Astrocyte of the cerebellum (primary cell): ENCODE measurements at regions not wholly inside any gene's neighbourhood (a gene's known extent, or its start where the extent isn't known, plus 50 kb on each side); places are given as distances from the start of the nearest gene placed in this dataset.

Source experiments
- DNase-seq: peaks from one replicate; pipeline ENCODE4 v3.0.0-alpha.2; 2011; ENCODE audit warnings: low read depth
- H3K4me3 ChIP-seq: 2 replicates; pipeline ENCODE4 v1.5.1; 2011; ENCODE audit warnings: mild to moderate bottlenecking, low read depth, low read length, moderate library complexity
- CTCF ChIP-seq: IDR thresholded peaks from 2 replicates; pipeline ENCODE4 v1.5.1; 2012; ENCODE audit warnings: low read length, low read depth, moderate library complexity, mild to moderate bottlenecking; ENCODE audit errors: missing control alignments
- in situ Hi-C: cut with HindIII; loops from 2 replicates; pipeline ENCODE4 v1.10.0; 2017; ENCODE audit warnings: low sequenced_read_pairs

GRCh38 chr3:145963111-145963510, 197.9 kb downstream of the PLOD2 start:
- no peak for DNase-seq
- H3K4me3 ChIP-seq: no peak overlapping the region
- TF ChIP-seq CTCF: no peak
- in situ Hi-C loops: no loop called here

GRCh38 chr3:145967043-145967442, 193.9 kb downstream of the PLOD2 start:
- no peak for DNase-seq
- in situ Hi-C loops: no loop called here
- no peak overlapping the region for H3K4me3 ChIP-seq
- no peak for TF ChIP-seq CTCF

GRCh38 chr3:145971186-145971585, 189.8 kb downstream of the PLOD2 start:
- no peak for TF ChIP-seq CTCF
- in situ Hi-C loops: no loop called here
- no peak overlapping the region for H3K4me3 ChIP-seq
- DNase-seq: no peak

- TF ChIP-seq CTCF: no peak
- no peak for DNase-seq
- in situ Hi-C loops: no loop called here
- H3K4me3 ChIP-seq: no peak overlapping the region
Measured at GRCh38 chr3:145972851-145973250, 188.1 kb downstream of the PLOD2 start.

GRCh38 chr3:145981056-145981455, 179.9 kb downstream of the PLOD2 start:
- no peak for DNase-seq
- H3K4me3 ChIP-seq: no peak overlapping the region
- no peak for TF ChIP-seq CTCF
- in situ Hi-C loops: no loop called here

GRCh38 chr3:145983101-145983500, 177.9 kb downstream of the PLOD2 start:
- no peak for TF ChIP-seq CTCF
- in situ Hi-C loops: no loop called here
- DNase-seq: no peak
- no peak overlapping the region for H3K4me3 ChIP-seq
